Lung (tissue), 11 donors: ENCODE measurements at regions not wholly inside any gene's neighbourhood (a gene's known extent, or its start where the extent isn't known, plus 50 kb on each side); places are given as distances from the start of the nearest gene placed in this dataset.
A peak's percentile ranks its signal among the peaks of the same experiment; 100 is the strongest.

Experiments used
- ATAC-seq: fragments of 200-7000 bp; cut with Tn5 transposase; one replicate; pipeline ENCODE4 v1.9.1; 2020; ENCODE audit warnings: moderate number of reproducible peaks; ENCODE audit not compliant: insufficient read depth, low FRiP score
- DNase-seq, 3 donors: peaks; one replicate each; pipeline ENCODE4 v3.0.0-alpha.2; 2013 to 2017
- H3K27ac ChIP-seq, 2 donors: one replicate each; pipeline ENCODE4 v1.5.1; 2013; ENCODE audit warnings: mild to moderate bottlenecking in 2 of 2, moderate library complexity in 2 of 2, control low read depth in 1 of 2, inconsistent platforms in 1 of 2, low read depth in 1 of 2, low read length in 1 of 2
- H3K27me3 ChIP-seq, 3 donors: one replicate each; pipeline ENCODE4 v1.5.1; 2013; ENCODE audit warnings: low read length in 2 of 3; ENCODE audit not compliant: control insufficient read depth in 3 of 3, insufficient read depth in 3 of 3
- H3K36me3 ChIP-seq, 4 donors: one replicate each; pipeline ENCODE4 v1.5.1; 2013; ENCODE audit warnings: low read length in 4 of 4, mild to moderate bottlenecking in 1 of 4, moderate library complexity in 1 of 4; ENCODE audit not compliant: control insufficient read depth in 4 of 4, insufficient read depth in 4 of 4
- H3K4me1 ChIP-seq, 5 donors: one replicate each; pipeline ENCODE4 v1.5.1; 2013; ENCODE audit warnings: low read length in 5 of 5, mild to moderate bottlenecking in 2 of 5, moderate library complexity in 1 of 5; ENCODE audit not compliant: control insufficient read depth in 5 of 5, insufficient read depth in 5 of 5
- H3K4me3 ChIP-seq: one replicate; pipeline ENCODE4 v1.5.1; 2013; ENCODE audit warnings: mild to moderate bottlenecking, control low read depth, moderate library complexity
- H3K9ac ChIP-seq, 2 donors: one replicate each; pipeline ENCODE4 v1.5.1; 2013; ENCODE audit warnings: low read length in 2 of 2, control low read depth in 1 of 2; ENCODE audit not compliant: insufficient read depth in 1 of 2
- H3K9me3 ChIP-seq, 4 donors: one replicate each; pipeline ENCODE4 v1.5.1; 2013; ENCODE audit warnings: low read length in 3 of 4, mild to moderate bottlenecking in 1 of 4, moderate library complexity in 1 of 4; ENCODE audit not compliant: control insufficient read depth in 4 of 4, insufficient read depth in 3 of 4
- WGBS, 2 donors: extraction: QIAGEN DNeasy Blood & Tissue Kit; methylation state at CpG; one replicate each; pipeline ENCODE4 v1.1.7; 2013; 5-methylcytosine and 5-hydroxymethylcytosine counted together
- TF ChIP-seq, protein P1 (sequence below): IDR thresholded peaks from 2 replicates; pipeline ENCODE4 v1.5.1; 2012; ENCODE audit warnings: mild to moderate bottlenecking; ENCODE audit errors: control extremely low read depth, extremely low read depth
- donor health status: control.
- donor health status: control.
- donor health status: Bipolar disorder and iron deficiency.
- donor health status: healthy.
- donor health status: DM: yes; HTN: yes; CAD: no.

- H3K4me1 ChIP-seq: peaks cover 15 to 39% (median 26%) of the 10 kb centered on the region in 5 donors
Measured at GRCh38 chr9:70478963-70479641, 64.6 kb upstream of the KLF9 start.

GRCh38 chr9:70477907-70478480 is 63.5 kb upstream of the KLF9 start:
- no peaks in the 10 kb centered on the region for H3K36me3 ChIP-seq
- 57 to 74% methylated on average over 2 of the region's 2 CpGs for WGBS, 2 donors
- H3K4me1 ChIP-seq: peaks cover 15 to 36% (median 27%) of the 10 kb centered on the region in 5 donors
- no peaks in the 10 kb centered on the region for H3K9me3 ChIP-seq
- ATAC-seq: peak; percentile 23
- H3K4me3 ChIP-seq: no peak overlapping the region
- H3K27ac ChIP-seq: peak overlapping the region; percentile 59 to 96
- no peak for DNase-seq
- no peaks in the 10 kb centered on the region for H3K27me3 ChIP-seq
- TF ChIP-seq, protein P1, sequence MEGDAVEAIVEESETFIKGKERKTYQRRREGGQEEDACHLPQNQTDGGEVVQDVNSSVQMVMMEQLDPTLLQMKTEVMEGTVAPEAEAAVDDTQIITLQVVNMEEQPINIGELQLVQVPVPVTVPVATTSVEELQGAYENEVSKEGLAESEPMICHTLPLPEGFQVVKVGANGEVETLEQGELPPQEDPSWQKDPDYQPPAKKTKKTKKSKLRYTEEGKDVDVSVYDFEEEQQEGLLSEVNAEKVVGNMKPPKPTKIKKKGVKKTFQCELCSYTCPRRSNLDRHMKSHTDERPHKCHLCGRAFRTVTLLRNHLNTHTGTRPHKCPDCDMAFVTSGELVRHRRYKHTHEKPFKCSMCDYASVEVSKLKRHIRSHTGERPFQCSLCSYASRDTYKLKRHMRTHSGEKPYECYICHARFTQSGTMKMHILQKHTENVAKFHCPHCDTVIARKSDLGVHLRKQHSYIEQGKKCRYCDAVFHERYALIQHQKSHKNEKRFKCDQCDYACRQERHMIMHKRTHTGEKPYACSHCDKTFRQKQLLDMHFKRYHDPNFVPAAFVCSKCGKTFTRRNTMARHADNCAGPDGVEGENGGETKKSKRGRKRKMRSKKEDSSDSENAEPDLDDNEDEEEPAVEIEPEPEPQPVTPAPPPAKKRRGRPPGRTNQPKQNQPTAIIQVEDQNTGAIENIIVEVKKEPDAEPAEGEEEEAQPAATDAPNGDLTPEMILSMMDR: no peak
- no peak overlapping the region for H3K9ac ChIP-seq

More at GRCh38 chr9:70478963-70479641, 64.6 kb upstream of the KLF9 start:
- ATAC-seq (no peak), DNase-seq (peak in 1 of 3 donors; percentile 52)
- no peaks in the 10 kb centered on the region for H3K36me3 ChIP-seq
- H3K9me3 ChIP-seq: no peaks in the 10 kb centered on the region
- no peak overlapping the region for H3K9ac ChIP-seq
- WGBS, 2 donors: 55 to 75% methylated on average over 3 of the region's 3 CpGs
- no peak overlapping the region for H3K4me3 ChIP-seq
- H3K27me3 ChIP-seq: no peaks in the 10 kb centered on the region
- TF ChIP-seq, protein P1: no peak
- peak overlapping the region; percentile 96 to 98 for H3K27ac ChIP-seq

DNA sequence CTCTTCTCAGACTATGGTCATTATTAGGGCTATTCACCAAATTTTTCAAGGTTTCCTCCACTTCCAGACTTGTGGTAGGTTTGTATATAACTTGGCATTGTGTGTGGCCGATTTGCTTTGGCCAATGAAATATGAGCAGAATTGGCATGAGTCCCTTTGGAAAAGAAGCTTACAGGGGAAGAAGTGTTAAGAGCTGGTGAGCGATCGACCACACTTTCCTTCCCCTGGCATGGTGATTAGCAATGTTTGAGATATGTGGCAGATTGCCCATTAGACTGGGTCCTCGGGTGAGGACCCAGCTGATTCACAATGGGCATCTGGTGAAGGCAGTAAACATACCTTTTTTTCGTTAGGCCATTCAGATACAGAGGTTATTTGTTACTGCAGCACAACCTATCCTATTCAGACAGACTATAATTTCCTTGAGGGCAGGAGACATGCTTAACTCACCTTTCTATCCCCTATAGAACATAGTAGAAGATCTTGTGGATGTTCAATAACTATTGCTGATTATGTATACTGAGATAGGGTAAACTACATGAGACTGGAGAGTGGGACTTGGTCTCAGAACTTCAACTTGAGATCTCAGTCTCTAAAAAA is 62.8 kb upstream of the KLF9 start:
- ATAC-seq (no peak), DNase-seq (no peak)
- Histone ChIP-seq H3K4me3 (no peak overlapping the region), H3K27me3 (no peaks in the 10 kb centered on the region), H3K9me3 (no peaks in the 10 kb centered on the region), H3K36me3 (no peaks in the 10 kb centered on the region), H3K9ac (no peak overlapping the region), H3K27ac (peak overlapping the region; percentile 5 to 56), H3K4me1 (peaks cover 15 to 36% (median 30%) of the 10 kb centered on the region in 5 donors)
- TF ChIP-seq, protein P1: no peak
- 61 to 80% methylated on average over 5 of the region's 5 CpGs for WGBS, 2 donors
